Epithelial cell of proximal tubule (primary cell): ENCODE measurements at regions not wholly inside any gene's neighbourhood (a gene's known extent, or its start where the extent isn't known, plus 50 kb on each side); places are given as distances from the start of the nearest gene placed in this dataset.

Experiments used
- DNase-seq: peaks from one replicate; pipeline ENCODE4 v3.0.0-alpha.2; 2011; ENCODE audit warnings: low read depth
- H3K4me3 ChIP-seq: 2 replicates; pipeline ENCODE4 v1.5.1; 2011; ENCODE audit warnings: low read depth, mild to moderate bottlenecking, low read length
- TF ChIP-seq, protein P1 (sequence below): conservative IDR thresholded peaks from 2 replicates; pipeline ENCODE4 v1.5.1; 2012; ENCODE audit warnings: low read depth, mild to moderate bottlenecking, low read length

DNA sequence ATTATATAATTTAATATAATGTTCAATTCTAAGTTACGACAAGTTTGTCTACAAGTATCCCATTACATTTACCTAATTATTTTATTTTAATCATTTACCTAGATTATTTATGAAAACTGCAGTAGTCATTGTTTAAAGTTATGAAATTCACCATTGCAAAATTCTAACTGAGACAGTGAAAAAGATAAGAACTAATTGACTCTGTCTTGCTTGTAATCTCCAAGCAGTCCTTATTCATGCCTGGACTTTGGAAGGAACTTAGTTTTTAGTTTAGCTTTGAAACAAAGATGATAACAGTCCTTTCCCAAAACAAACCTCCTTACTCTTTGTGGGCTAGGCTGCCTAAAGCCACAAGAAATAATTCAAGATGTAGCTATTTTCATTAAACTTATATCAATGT is 165.0 kb downstream of the SUCNR1 start:
- TF ChIP-seq, protein P1, sequence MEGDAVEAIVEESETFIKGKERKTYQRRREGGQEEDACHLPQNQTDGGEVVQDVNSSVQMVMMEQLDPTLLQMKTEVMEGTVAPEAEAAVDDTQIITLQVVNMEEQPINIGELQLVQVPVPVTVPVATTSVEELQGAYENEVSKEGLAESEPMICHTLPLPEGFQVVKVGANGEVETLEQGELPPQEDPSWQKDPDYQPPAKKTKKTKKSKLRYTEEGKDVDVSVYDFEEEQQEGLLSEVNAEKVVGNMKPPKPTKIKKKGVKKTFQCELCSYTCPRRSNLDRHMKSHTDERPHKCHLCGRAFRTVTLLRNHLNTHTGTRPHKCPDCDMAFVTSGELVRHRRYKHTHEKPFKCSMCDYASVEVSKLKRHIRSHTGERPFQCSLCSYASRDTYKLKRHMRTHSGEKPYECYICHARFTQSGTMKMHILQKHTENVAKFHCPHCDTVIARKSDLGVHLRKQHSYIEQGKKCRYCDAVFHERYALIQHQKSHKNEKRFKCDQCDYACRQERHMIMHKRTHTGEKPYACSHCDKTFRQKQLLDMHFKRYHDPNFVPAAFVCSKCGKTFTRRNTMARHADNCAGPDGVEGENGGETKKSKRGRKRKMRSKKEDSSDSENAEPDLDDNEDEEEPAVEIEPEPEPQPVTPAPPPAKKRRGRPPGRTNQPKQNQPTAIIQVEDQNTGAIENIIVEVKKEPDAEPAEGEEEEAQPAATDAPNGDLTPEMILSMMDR: no peak
- H3K4me3 ChIP-seq: no peak overlapping the region
- DNase-seq: no peak

GRCh38 chr3:152039887-152040286 is 166.4 kb downstream of the SUCNR1 start:
- TF ChIP-seq, protein P1: no peak
- H3K4me3 ChIP-seq: no peak overlapping the region
- DNase-seq: no peak

DNA sequence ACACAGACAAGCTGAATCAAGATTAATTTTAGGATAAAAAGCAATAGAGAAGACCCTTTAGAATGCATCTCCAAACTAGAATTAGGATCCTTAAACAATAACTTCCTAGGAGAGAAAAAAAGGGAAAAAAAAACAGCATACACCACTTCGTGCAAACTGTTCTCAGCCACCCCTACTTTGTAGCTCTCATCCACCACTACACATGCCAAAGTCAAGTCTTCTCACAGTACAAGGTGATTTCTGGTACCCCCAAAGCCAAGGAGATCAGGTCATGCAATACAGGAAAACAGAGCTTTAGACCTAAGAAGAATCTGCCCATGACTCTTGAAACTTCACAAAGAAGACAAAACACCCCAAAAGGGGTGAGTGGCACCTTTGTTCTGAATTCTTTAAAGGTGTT is 166.9 kb downstream of the SUCNR1 start:
- H3K4me3 ChIP-seq: no peak overlapping the region
- no peak for DNase-seq
- TF ChIP-seq, protein P1: no peak

- DNase-seq: no peak
- TF ChIP-seq, protein P1: no peak
- H3K4me3 ChIP-seq: no peak overlapping the region
Observed at GRCh38 chr3:152043620-152044019, 170.2 kb downstream of the SUCNR1 start.

DNA sequence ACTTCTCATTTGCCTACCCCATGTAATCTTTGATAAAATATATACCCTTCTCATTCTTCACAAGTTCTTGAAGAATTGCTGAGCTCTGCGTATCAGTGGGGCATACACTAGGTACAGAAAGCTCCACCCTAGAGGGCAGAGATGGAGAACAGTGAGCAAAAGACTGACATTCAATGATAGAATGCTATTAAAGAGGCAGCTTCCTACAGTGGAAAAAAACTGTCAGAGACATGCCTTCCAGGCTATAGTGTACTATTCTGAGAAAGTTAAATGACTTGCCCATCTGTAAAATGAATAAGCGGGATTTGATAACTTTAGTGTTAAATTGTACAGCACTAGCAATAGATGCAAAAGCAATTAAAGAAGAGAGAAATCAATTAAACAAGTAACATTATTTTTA is 172.8 kb downstream of the SUCNR1 start:
- H3K4me3 ChIP-seq: no peak overlapping the region
- no peak for DNase-seq

GRCh38 chr3:152047465-152047864 is 174.0 kb downstream of the SUCNR1 start:
- peak; percentile 57 for DNase-seq

More for the DNA sequence above, 172.8 kb downstream of the SUCNR1 start:
- TF ChIP-seq, protein P1: no peak

DNA sequence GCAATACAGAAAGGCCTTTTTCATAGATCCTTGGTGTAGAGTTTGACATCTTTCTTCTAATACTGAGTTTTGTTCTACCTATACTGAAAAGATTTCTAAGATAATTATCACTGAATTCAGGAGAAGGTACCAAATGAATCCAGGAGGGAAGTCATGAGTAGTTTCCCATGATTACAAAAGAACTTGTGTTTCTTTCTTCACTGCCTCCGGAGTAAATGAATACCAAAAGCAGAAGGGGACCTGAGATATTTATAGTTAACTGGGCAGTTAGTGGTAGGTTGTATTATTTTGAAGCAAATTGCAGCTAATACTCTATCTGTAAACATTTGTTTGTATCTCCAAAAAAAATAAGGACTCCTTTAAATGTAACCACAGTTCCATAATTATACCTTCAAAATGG is 175.4 kb downstream of the SUCNR1 start:
- H3K4me3 ChIP-seq: no peak overlapping the region
- peak; percentile 25 for DNase-seq
- TF ChIP-seq, protein P1: no peak

More at GRCh38 chr3:152047465-152047864, 174.0 kb downstream of the SUCNR1 start:
- no peak overlapping the region for H3K4me3 ChIP-seq
- TF ChIP-seq, protein P1: no peak
